ENCODE measurements at regions not wholly inside any gene's neighbourhood (a gene's known extent, or its start where the extent isn't known, plus 50 kb on each side); places are given as distances from the start of the nearest gene placed in this dataset.

DNA sequence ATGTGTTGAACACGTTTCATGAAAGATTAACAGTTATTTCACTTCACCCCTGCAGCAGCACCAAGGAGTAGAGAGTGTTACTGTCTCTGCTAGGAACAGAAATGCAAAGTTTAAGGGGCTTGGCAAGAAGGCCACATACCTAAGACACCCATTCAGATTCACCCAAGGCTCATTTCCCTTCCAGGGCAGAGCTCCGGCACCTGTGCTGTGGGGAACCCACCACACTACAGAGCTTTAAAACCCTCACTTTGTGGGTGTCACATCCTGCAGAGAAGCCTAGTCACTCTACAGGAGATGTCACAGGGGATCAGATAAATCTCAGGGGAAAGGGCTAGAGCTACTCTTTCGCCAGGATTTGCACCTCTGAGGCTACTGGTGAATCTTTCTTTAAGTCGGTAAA is 176.1 kb upstream of the KLF6 start:
- H3K27me3 ChIP-seq (ENCODE audit: insufficient read depth, low read length) = no peaks in the 10 kb centered on the region
- no peak overlapping the region for H3K4me2 ChIP-seq (ENCODE audit: insufficient read depth, insufficient read length, low read length)
- no peak overlapping the region for H2BK5ac ChIP-seq (ENCODE audit: insufficient read length, low read length)
- no peak overlapping the region for H2BK12ac ChIP-seq (ENCODE audit: insufficient read length, low read depth, low read length)
- peaks cover 2% of the 10 kb centered on the region; the same call in 1 of the 2 replicates for H3K4me1 ChIP-seq (ENCODE audit: insufficient read depth, low read length)
- no peak overlapping the region for H2BK15ac ChIP-seq (ENCODE audit: low read depth, low read length)
- H4K5ac ChIP-seq (ENCODE audit: insufficient read length, low read depth, low read length) = no peak overlapping the region
- Mint-ChIP-seq H3K9me3 (no peaks in the 10 kb centered on the region), H3K27me3 (ENCODE audit: low read depth) (no peaks in the 10 kb centered on the region), H3K36me3 (ENCODE audit: insufficient read depth in 1 of 3, low read depth in 3 of 3) (no peaks in the 10 kb centered on the region), H3K4me3 (no peak overlapping the region), H3K27ac (peak overlapping the region; percentile 74 to 97 (median 93); a peak in 6 of 7 replicates), H3K4me1 (peaks cover 35 to 36% of the 10 kb centered on the region in 2 experiments)
- no peaks in the 10 kb centered on the region for H4K20me1 ChIP-seq (ENCODE audit: control insufficient read depth, insufficient read depth, insufficient read length)
- H3K14ac ChIP-seq (ENCODE audit: insufficient read depth, low read length) = no peak overlapping the region
- H4K91ac ChIP-seq (ENCODE audit: insufficient read length, low read depth, low read length) = no peak overlapping the region
- H3K27ac ChIP-seq (ENCODE audit: insufficient read length, low read depth, low read length) = no peak overlapping the region
- no peak overlapping the region for H3K23ac ChIP-seq (ENCODE audit: insufficient read length, low read depth, low read length)
- H2AK5ac ChIP-seq (ENCODE audit: insufficient read length, low read length) = no peak overlapping the region
- H3K56ac ChIP-seq (ENCODE audit: insufficient read length, low read depth, low read length) = no peak overlapping the region
- H3K79me2 ChIP-seq (ENCODE audit: insufficient read depth, low read length) = no peaks in the 10 kb centered on the region
- H3K9ac ChIP-seq (ENCODE audit: extremely low read depth, insufficient read length, low read length) = no peak overlapping the region
- H2BK20ac ChIP-seq (ENCODE audit: low read depth, low read length, poor library complexity, severe bottlenecking) = no peak overlapping the region
- WGBS (ENCODE audit: extremely low coverage, insufficient read length, low lambda C conversion rate) = no CpG with 5 or more reads among the region's 4 CpGs
- no peak overlapping the region for H4K8ac ChIP-seq (replicated peaks; ENCODE audit: insufficient read length, low read depth, low read length)
- H3T11ph ChIP-seq (ENCODE audit: low read length) = no peak overlapping the region
- no peaks in the 10 kb centered on the region for H3K23me2 ChIP-seq (ENCODE audit: insufficient read length, low read depth, low read length, poor library complexity, severe bottlenecking)
- H3K9me3 ChIP-seq (ENCODE audit: control insufficient read depth, low read depth, low read length) = no peaks in the 10 kb centered on the region
- TF ChIP-seq, protein P1, sequence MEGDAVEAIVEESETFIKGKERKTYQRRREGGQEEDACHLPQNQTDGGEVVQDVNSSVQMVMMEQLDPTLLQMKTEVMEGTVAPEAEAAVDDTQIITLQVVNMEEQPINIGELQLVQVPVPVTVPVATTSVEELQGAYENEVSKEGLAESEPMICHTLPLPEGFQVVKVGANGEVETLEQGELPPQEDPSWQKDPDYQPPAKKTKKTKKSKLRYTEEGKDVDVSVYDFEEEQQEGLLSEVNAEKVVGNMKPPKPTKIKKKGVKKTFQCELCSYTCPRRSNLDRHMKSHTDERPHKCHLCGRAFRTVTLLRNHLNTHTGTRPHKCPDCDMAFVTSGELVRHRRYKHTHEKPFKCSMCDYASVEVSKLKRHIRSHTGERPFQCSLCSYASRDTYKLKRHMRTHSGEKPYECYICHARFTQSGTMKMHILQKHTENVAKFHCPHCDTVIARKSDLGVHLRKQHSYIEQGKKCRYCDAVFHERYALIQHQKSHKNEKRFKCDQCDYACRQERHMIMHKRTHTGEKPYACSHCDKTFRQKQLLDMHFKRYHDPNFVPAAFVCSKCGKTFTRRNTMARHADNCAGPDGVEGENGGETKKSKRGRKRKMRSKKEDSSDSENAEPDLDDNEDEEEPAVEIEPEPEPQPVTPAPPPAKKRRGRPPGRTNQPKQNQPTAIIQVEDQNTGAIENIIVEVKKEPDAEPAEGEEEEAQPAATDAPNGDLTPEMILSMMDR (conservative IDR thresholded peaks at IDR 0.05) = no peak
- no peak overlapping the region for H2BK120ac ChIP-seq (ENCODE audit: low read depth, low read length, poor library complexity, severe bottlenecking)
- H3K4ac ChIP-seq (ENCODE audit: low read depth, low read length) = no peak overlapping the region
- no peak for DNase-seq
- no peak overlapping the region for H3K18ac ChIP-seq (ENCODE audit: insufficient read length, low read depth, low read length)
- no peak overlapping the region for H2AFZ ChIP-seq (ENCODE audit: low read length)
- no peaks in the 10 kb centered on the region for H3K79me1 ChIP-seq (ENCODE audit: insufficient read depth, low read depth, low read length, poor library complexity, severe bottlenecking)
